ENCODE measurements at regions not wholly inside any gene's neighbourhood (a gene's known extent, or its start where the extent isn't known, plus 50 kb on each side); places are given as distances from the start of the nearest gene placed in this dataset.

- TF ChIP-seq TAF1 (IDR thresholded peaks at IDR 0.05; ENCODE audit: low read depth), result no peak
- TF ChIP-seq ZBTB7A (IDR thresholded peaks at IDR 0.05; ENCODE audit: low read depth), result no peak
- no peak for TF ChIP-seq TCF12 (IDR thresholded peaks at IDR 0.05; ENCODE audit: low read depth)
- TF ChIP-seq EGR1 (IDR thresholded peaks at IDR 0.05), result no peak
- TF ChIP-seq MAX (IDR thresholded peaks at IDR 0.05), result no peak
- no peak for TF ChIP-seq CEBPB (IDR thresholded peaks at IDR 0.05)
- no peak for TF ChIP-seq NFIC (IDR thresholded peaks at IDR 0.05)
- no peak for TF ChIP-seq FOXM1 (IDR thresholded peaks at IDR 0.05; ENCODE audit: borderline replicate concordance, low read depth)
- no peak for TF ChIP-seq REST (IDR thresholded peaks at IDR 0.05; ENCODE audit: low read depth)
- TF ChIP-seq EP300 (IDR thresholded peaks at IDR 0.05; ENCODE audit: borderline replicate concordance), result no peak
- no peak for TF ChIP-seq CREB1 (IDR thresholded peaks at IDR 0.05; ENCODE audit: low read depth)
- TF ChIP-seq RAD21 (IDR thresholded peaks at IDR 0.05; ENCODE audit: low read depth), result no peak
Measured at GRCh38 chr1:22344851-22345560, 106.6 kb upstream of the ZBTB40 start.

GRCh38 chr1:22347854-22348760 lies 103.5 kb upstream of the ZBTB40 start:
- no peak for TF ChIP-seq NFIC (IDR thresholded peaks at IDR 0.05)
- no peak for TF ChIP-seq FOXM1 (IDR thresholded peaks at IDR 0.05; ENCODE audit: borderline replicate concordance, low read depth)
- TF ChIP-seq YY1 (IDR thresholded peaks at IDR 0.05; ENCODE audit: low read depth), result no peak
- TF ChIP-seq CREB1 (IDR thresholded peaks at IDR 0.05; ENCODE audit: low read depth), result no peak
- no peak for TF ChIP-seq TEAD4 (IDR thresholded peaks at IDR 0.05)
- TF ChIP-seq ZBTB7A (IDR thresholded peaks at IDR 0.05; ENCODE audit: low read depth), result no peak
- TF ChIP-seq TCF12 (IDR thresholded peaks at IDR 0.05; ENCODE audit: low read depth), result no peak
- no peak for TF ChIP-seq MAX (IDR thresholded peaks at IDR 0.05)
- TF ChIP-seq EP300 (IDR thresholded peaks at IDR 0.05; ENCODE audit: borderline replicate concordance), result no peak
- TF ChIP-seq TAF1 (IDR thresholded peaks at IDR 0.05; ENCODE audit: low read depth), result no peak
- no peak for TF ChIP-seq EGR1 (IDR thresholded peaks at IDR 0.05)
- TF ChIP-seq CEBPB (IDR thresholded peaks at IDR 0.05), result no peak
- no peak for TF ChIP-seq RAD21 (IDR thresholded peaks at IDR 0.05; ENCODE audit: low read depth)

GRCh38 chr1:22349362-22350043 lies 102.1 kb upstream of the ZBTB40 start:
- TF ChIP-seq REST (IDR thresholded peaks at IDR 0.05; ENCODE audit: low read depth), result no peak
- no peak for TF ChIP-seq NFIC (IDR thresholded peaks at IDR 0.05)
- no peak for TF ChIP-seq FOXM1 (IDR thresholded peaks at IDR 0.05; ENCODE audit: borderline replicate concordance, low read depth)
- no peak for TF ChIP-seq CEBPB (IDR thresholded peaks at IDR 0.05)
- no peak for TF ChIP-seq TEAD4 (IDR thresholded peaks at IDR 0.05)
- TF ChIP-seq EGR1 (IDR thresholded peaks at IDR 0.05), result no peak
- no peak for TF ChIP-seq EP300 (IDR thresholded peaks at IDR 0.05; ENCODE audit: borderline replicate concordance)
- no peak for TF ChIP-seq ZBTB7A (IDR thresholded peaks at IDR 0.05; ENCODE audit: low read depth)
- no peak for TF ChIP-seq MAX (IDR thresholded peaks at IDR 0.05)
- no peak for TF ChIP-seq USF1 (IDR thresholded peaks at IDR 0.05)
- TF ChIP-seq TCF12 (IDR thresholded peaks at IDR 0.05; ENCODE audit: low read depth), result no peak
- no peak for TF ChIP-seq RAD21 (IDR thresholded peaks at IDR 0.05; ENCODE audit: low read depth)
- TF ChIP-seq TAF1 (IDR thresholded peaks at IDR 0.05; ENCODE audit: low read depth), result no peak
- TF ChIP-seq CREB1 (IDR thresholded peaks at IDR 0.05; ENCODE audit: low read depth), result no peak
- no peak for TF ChIP-seq YY1 (IDR thresholded peaks at IDR 0.05; ENCODE audit: low read depth)

GRCh38 chr1:22350171-22350923 lies 101.3 kb upstream of the ZBTB40 start:
- no peak for TF ChIP-seq REST (IDR thresholded peaks at IDR 0.05; ENCODE audit: low read depth)
- TF ChIP-seq MAX (IDR thresholded peaks at IDR 0.05), result no peak
- TF ChIP-seq TEAD4 (IDR thresholded peaks at IDR 0.05), result no peak
- TF ChIP-seq TAF1 (IDR thresholded peaks at IDR 0.05; ENCODE audit: low read depth), result no peak

All from Ishikawa (cell line).